ENCODE measurements at regions not wholly inside any gene's neighbourhood (a gene's known extent, or its start where the extent isn't known, plus 50 kb on each side); places are given as distances from the start of the nearest gene placed in this dataset.
"Not testable (repeated sequence)": the region's sequence is repeated elsewhere in the genome, so short reads cannot be mapped to it uniquely, and the experiment has no call there.

- in situ Hi-C loops (cut with MboI; ENCODE audit: low sequenced_read_pairs), result no loop called here
- Histone ChIP-seq H3K27me3 (ENCODE audit: low read depth) (no peaks in the 10 kb centered on the region), H3K9me3 (no peaks in the 10 kb centered on the region), H3K4me3 (no peak overlapping the region), H3K4me1 (no peaks in the 10 kb centered on the region), H3K36me3 (replicated peaks) (no peaks in the 10 kb centered on the region)
- DNase-seq (ENCODE audit: low spot score in 2 of 2), result no peak
Measured at GRCh38 chr3:4211610-4212009, 91.6 kb upstream of the SETMAR start.

GRCh38 chr3:4213420-4213819, 89.7 kb upstream of the SETMAR start:
- DNase-seq (ENCODE audit: low spot score in 2 of 2); H3K27me3 ChIP-seq (ENCODE audit: low read depth); in situ Hi-C loops (cut with MboI; ENCODE audit: low sequenced_read_pairs); H3K9me3 ChIP-seq; H3K36me3 ChIP-seq (replicated peaks); H3K4me3 ChIP-seq; H3K4me1 ChIP-seq: not testable (repeated sequence)

DNA sequence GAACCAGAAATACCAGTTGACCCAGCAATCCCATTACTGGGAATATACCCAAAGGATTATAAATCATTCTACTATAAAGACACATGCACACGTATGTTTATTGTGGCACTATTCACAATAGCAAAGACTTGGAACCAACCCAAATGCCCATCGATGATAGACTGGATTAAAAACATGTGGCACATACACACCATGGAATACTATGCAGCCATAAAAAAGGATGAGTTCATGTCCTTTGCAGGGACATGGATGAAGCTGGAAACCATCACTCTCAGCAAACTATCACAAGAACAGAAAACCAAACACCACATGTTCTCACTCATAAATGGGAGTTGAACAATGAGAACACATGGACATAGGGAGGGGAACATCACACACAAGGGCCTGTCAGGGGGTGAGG, 86.2 kb upstream of the SETMAR start:
- H3K36me3 ChIP-seq (replicated peaks), result not testable (repeated sequence)

DNA sequence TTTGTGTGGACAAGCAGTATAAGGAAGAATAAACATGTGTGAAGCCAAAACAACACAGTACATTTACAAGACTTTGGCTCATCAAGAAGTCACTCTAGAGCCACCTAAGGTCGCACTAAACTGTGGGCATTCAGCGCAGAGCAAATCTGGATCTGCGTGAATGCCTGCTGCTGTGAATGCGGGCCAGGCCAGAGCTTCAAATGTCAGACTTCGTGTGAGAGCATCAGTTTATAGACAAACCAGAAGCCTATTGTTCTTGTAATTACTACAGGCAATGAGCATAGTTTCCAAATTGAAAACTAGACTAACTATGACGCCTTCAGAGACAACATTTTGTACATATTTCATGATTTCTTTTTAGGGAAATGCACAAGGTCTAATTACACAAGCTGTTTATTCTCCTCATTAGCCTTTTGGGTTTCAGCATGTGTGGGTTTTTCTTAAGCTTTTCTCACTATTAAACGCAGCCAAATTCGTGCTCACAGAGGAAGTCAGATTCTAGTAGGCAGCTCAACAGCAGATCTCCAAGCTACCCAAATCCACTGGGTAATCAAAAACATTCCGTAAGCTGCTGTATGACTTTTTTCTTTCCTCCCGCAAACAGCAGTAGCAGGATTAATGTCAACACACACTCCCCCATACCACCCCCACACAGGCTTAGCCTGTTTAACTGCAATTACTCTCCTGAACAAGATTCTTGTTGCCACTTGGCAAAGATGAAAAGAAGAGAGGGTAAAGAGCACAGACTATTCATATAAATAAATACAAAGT, 84.5 kb upstream of the SETMAR start:
- no peaks in the 10 kb centered on the region for H3K9me3 ChIP-seq
- H3K36me3 ChIP-seq (replicated peaks), result no peaks in the 10 kb centered on the region
- H3K4me3 ChIP-seq, result no peak overlapping the region
- no peaks in the 10 kb centered on the region for H3K27me3 ChIP-seq (ENCODE audit: low read depth)
- H3K4me1 ChIP-seq, result no peaks in the 10 kb centered on the region
- in situ Hi-C loops (cut with MboI; ENCODE audit: low sequenced_read_pairs), result no loop called here
- no peak for DNase-seq (ENCODE audit: low spot score in 2 of 2)

More for the DNA sequence above, 86.2 kb upstream of the SETMAR start:
- H3K4me1 ChIP-seq; H3K27me3 ChIP-seq (ENCODE audit: low read depth); DNase-seq (ENCODE audit: low spot score in 2 of 2); H3K4me3 ChIP-seq; H3K9me3 ChIP-seq; in situ Hi-C loops (cut with MboI; ENCODE audit: low sequenced_read_pairs): not testable (repeated sequence)

DNA sequence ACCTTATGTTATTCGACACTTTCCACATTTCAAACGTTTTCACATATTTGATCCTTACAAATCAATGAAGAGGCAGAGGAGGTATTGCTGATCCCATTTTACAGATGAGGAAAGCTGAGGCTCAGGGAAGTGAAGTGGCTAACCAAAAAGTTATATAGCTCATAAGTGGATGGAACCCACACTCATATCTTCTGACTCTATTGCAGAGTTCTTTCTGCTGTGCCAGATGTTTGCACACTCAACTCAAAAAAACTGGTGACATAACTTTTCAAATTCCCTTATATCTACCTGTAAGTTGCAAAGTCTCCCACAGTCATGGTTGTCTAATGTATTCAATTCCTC, 84.0 kb upstream of the SETMAR start:
- H3K36me3 ChIP-seq (replicated peaks), result no peaks in the 10 kb centered on the region
- in situ Hi-C loops (cut with MboI; ENCODE audit: low sequenced_read_pairs), result no loop called here
- H3K9me3 ChIP-seq, result no peaks in the 10 kb centered on the region
- no peak overlapping the region for H3K4me3 ChIP-seq
- DNase-seq (ENCODE audit: low spot score in 2 of 2), result no peak
- H3K27me3 ChIP-seq (ENCODE audit: low read depth), result no peaks in the 10 kb centered on the region
- no peaks in the 10 kb centered on the region for H3K4me1 ChIP-seq

GRCh38 chr3:4220065-4220464, 83.1 kb upstream of the SETMAR start:
- in situ Hi-C loops (cut with MboI; ENCODE audit: low sequenced_read_pairs), result no loop called here
- Histone ChIP-seq H3K36me3 (replicated peaks) (no peaks in the 10 kb centered on the region), H3K9me3 (no peaks in the 10 kb centered on the region), H3K4me1 (no peaks in the 10 kb centered on the region), H3K4me3 (no peak overlapping the region), H3K27me3 (ENCODE audit: low read depth) (no peaks in the 10 kb centered on the region)
- no peak for DNase-seq (ENCODE audit: low spot score in 2 of 2)

DNA sequence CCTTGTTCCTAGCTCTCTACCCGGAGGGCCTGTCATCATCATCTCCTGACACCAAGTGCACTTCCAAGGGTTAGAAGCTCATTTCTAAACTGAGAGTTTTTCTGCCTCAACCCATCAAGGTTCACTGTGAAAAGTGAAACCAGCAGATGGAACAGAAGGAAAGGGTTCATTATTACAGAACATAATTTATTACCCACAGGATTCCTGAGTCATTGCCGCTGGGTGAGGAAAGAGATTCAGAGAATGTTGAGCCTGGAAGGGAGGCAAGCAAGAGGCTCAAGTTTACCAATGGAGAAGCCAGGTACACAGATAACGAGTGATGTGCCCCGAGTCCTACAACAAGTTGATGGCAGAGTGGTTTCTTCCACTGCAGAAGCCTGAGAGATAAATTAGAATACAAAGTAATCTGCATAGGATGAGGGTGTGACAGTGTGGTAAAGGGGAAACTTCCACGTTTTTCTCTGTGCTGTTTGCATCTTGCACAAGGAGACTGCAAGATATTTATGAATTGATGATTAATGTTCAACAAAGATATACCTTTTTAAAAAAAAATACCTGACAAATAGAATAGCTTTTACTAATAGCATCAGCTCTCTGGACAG, 80.5 kb upstream of the SETMAR start:
- H3K27me3 ChIP-seq (ENCODE audit: low read depth), result no peaks in the 10 kb centered on the region
- no peaks in the 10 kb centered on the region for H3K36me3 ChIP-seq (replicated peaks)
- in situ Hi-C loops (cut with MboI; ENCODE audit: low sequenced_read_pairs), result no loop called here
- no peaks in the 10 kb centered on the region for H3K4me1 ChIP-seq
- no peaks in the 10 kb centered on the region for H3K9me3 ChIP-seq
- no peak overlapping the region for H3K4me3 ChIP-seq
- DNase-seq (ENCODE audit: low spot score in 2 of 2), result no peak

DNA sequence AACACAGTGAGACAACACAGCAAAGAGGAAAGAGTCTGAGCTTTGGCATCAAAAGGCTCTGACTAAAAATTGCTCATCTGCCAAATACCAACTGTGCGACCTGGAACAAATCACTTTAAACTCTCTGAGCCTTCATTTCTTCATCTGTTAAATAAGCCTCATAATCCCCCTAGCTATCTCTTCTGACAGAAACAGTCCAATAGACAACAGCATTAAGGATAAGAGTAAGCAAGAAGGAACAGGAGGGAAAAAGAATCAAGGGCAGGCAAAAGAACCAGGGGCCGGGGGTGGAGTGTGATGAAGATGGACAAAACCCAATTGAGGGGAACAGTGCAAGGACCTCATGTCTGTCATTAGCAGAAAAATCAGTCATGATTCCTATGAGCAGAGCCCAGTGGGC, 79.4 kb upstream of the SETMAR start:
- Histone ChIP-seq H3K4me1 (no peaks in the 10 kb centered on the region), H3K4me3 (no peak overlapping the region), H3K36me3 (replicated peaks) (no peaks in the 10 kb centered on the region), H3K9me3 (no peaks in the 10 kb centered on the region), H3K27me3 (ENCODE audit: low read depth) (no peaks in the 10 kb centered on the region)
- in situ Hi-C loops (cut with MboI; ENCODE audit: low sequenced_read_pairs), result no loop called here
- DNase-seq (ENCODE audit: low spot score in 2 of 2), result no peak

GRCh38 chr3:4224331-4224730, 78.8 kb upstream of the SETMAR start:
- no peaks in the 10 kb centered on the region for H3K36me3 ChIP-seq (replicated peaks)
- H3K4me1 ChIP-seq, result no peaks in the 10 kb centered on the region
- H3K27me3 ChIP-seq (ENCODE audit: low read depth), result no peaks in the 10 kb centered on the region
- no peak for DNase-seq (ENCODE audit: low spot score in 2 of 2)
- in situ Hi-C loops (cut with MboI; ENCODE audit: low sequenced_read_pairs), result no loop called here
- no peak overlapping the region for H3K4me3 ChIP-seq
- no peaks in the 10 kb centered on the region for H3K9me3 ChIP-seq

- Histone ChIP-seq H3K4me1 (no peaks in the 10 kb centered on the region), H3K27me3 (ENCODE audit: low read depth) (no peaks in the 10 kb centered on the region), H3K9me3 (no peaks in the 10 kb centered on the region), H3K36me3 (replicated peaks) (no peaks in the 10 kb centered on the region), H3K4me3 (no peak overlapping the region)
- DNase-seq (ENCODE audit: low spot score in 2 of 2), result no peak
- in situ Hi-C loops (cut with MboI; ENCODE audit: low sequenced_read_pairs), result no loop called here
Measured at GRCh38 chr3:4225005-4225471, 78.1 kb upstream of the SETMAR start.

- in situ Hi-C loops (cut with MboI; ENCODE audit: low sequenced_read_pairs), result no loop called here
- no peaks in the 10 kb centered on the region for H3K27me3 ChIP-seq (ENCODE audit: low read depth)
- no peaks in the 10 kb centered on the region for H3K9me3 ChIP-seq
- no peaks in the 10 kb centered on the region for H3K4me1 ChIP-seq
- DNase-seq (ENCODE audit: low spot score in 2 of 2), result no peak
- no peak overlapping the region for H3K4me3 ChIP-seq
- H3K36me3 ChIP-seq (replicated peaks), result no peaks in the 10 kb centered on the region
Measured at GRCh38 chr3:4228295-4228694, 74.9 kb upstream of the SETMAR start.

GRCh38 chr3:4231041-4231440, 72.1 kb upstream of the SETMAR start:
- Histone ChIP-seq H3K4me1 (no peaks in the 10 kb centered on the region), H3K4me3 (no peak overlapping the region), H3K27me3 (ENCODE audit: low read depth) (no peaks in the 10 kb centered on the region), H3K9me3 (no peaks in the 10 kb centered on the region), H3K36me3 (replicated peaks) (no peaks in the 10 kb centered on the region)
- DNase-seq (ENCODE audit: low spot score in 2 of 2), result no peak
- in situ Hi-C loops (cut with MboI; ENCODE audit: low sequenced_read_pairs), result no loop called here

- DNase-seq (ENCODE audit: low spot score in 2 of 2), result no peak
- H3K4me3 ChIP-seq, result no peak overlapping the region
- in situ Hi-C loops (cut with MboI; ENCODE audit: low sequenced_read_pairs), result no loop called here
Measured at GRCh38 chr3:4232798-4233197, 70.4 kb upstream of the SETMAR start.

GRCh38 chr3:4233488-4233887, 69.7 kb upstream of the SETMAR start:
- Histone ChIP-seq H3K4me3 (no peak overlapping the region), H3K36me3 (replicated peaks) (no peaks in the 10 kb centered on the region), H3K27me3 (ENCODE audit: low read depth) (no peaks in the 10 kb centered on the region), H3K9me3 (no peaks in the 10 kb centered on the region), H3K4me1 (no peaks in the 10 kb centered on the region)
- DNase-seq (ENCODE audit: low spot score in 2 of 2), result no peak
- in situ Hi-C loops (cut with MboI; ENCODE audit: low sequenced_read_pairs), result no loop called here

More at GRCh38 chr3:4232798-4233197, 70.4 kb upstream of the SETMAR start:
- no peaks in the 10 kb centered on the region for H3K36me3 ChIP-seq (replicated peaks)
- no peaks in the 10 kb centered on the region for H3K4me1 ChIP-seq
- no peaks in the 10 kb centered on the region for H3K9me3 ChIP-seq
- H3K27me3 ChIP-seq (ENCODE audit: low read depth), result no peaks in the 10 kb centered on the region

GRCh38 chr3:4234889-4235288, 68.3 kb upstream of the SETMAR start:
- Histone ChIP-seq H3K4me3 (no peak overlapping the region), H3K27me3 (ENCODE audit: low read depth) (no peaks in the 10 kb centered on the region), H3K9me3 (no peaks in the 10 kb centered on the region), H3K36me3 (replicated peaks) (no peaks in the 10 kb centered on the region), H3K4me1 (no peaks in the 10 kb centered on the region)
- in situ Hi-C loops (cut with MboI; ENCODE audit: low sequenced_read_pairs), result no loop called here
- DNase-seq (ENCODE audit: low spot score in 2 of 2), result no peak

Data from HAP-1 (cell line).